Type B pancreatic cell (in vitro differentiated cells): ENCODE measurements at regions not wholly inside any gene's neighbourhood (a gene's known extent, or its start where the extent isn't known, plus 50 kb on each side); places are given as distances from the start of the nearest gene placed in this dataset.

Experiments
- DNase-seq: peaks from one replicate; pipeline ENCODE4 v3.0.0; 2021; ENCODE audit warnings: mixed read lengths; ENCODE audit not compliant: unreplicated experiment; ENCODE audit errors: extremely low spot score
- H3K27ac Mint-ChIP-seq: 2 replicates; pipeline ENCODE4 v1.8.0; 2021; ENCODE audit warnings: mild to moderate bottlenecking, mixed read lengths
- H3K27me3 Mint-ChIP-seq: 2 replicates; pipeline ENCODE4 v1.8.0; 2021; ENCODE audit warnings: mixed read lengths
- H3K36me3 Mint-ChIP-seq: 2 replicates; pipeline ENCODE4 v1.8.0; 2021; ENCODE audit warnings: mixed read lengths
- H3K4me1 Mint-ChIP-seq: one replicate; pipeline ENCODE4 v1.8.0; 2021; ENCODE audit warnings: mixed read lengths; ENCODE audit not compliant: unreplicated experiment
- H3K4me3 Mint-ChIP-seq: 2 replicates; pipeline ENCODE4 v1.8.0; 2021; ENCODE audit warnings: mild to moderate bottlenecking, mixed read lengths
- H3K9me3 Mint-ChIP-seq: 2 replicates; pipeline ENCODE4 v1.8.0; 2021; ENCODE audit warnings: mixed read lengths
- TF ChIP-seq, protein P1 (sequence below): fragments of 200-600 bp; sonication (generic); conservative IDR thresholded peaks from 2 replicates; pipeline ENCODE4 v1.5.0; 2021; ENCODE audit warnings: antibody characterized with exemption, mild to moderate bottlenecking

DNA sequence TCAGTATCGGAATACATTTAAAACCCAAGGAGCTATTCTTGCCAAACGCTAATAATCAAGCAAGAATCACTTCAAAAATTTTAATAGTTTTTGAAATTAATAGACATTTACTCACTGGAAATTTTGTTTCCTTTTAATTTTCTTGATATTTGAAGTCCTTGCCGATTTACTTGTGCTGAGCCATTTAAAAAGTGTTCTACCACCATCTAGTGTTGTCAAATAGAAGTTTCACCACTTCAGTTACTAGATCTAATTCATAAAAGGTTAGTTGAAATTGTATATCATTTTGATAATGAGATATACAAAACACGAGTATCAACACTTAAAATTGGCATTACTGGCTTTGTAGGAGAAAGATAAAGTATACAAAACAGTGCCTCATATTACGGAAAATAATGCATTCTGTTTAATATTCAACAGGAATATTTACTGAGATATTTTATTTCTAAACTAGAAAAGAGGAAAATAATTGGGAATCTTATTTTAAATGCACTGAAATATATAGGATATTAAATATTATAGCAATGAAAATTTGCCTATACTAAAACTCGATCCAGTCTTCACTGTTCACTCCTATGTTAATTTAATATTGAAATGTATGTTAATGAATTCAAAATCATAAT lies 664.8 kb upstream of the SEMA3D start:
- Mint-ChIP-seq H3K27ac (no peak overlapping the region), H3K4me1 (no peaks in the 10 kb centered on the region), H3K4me3 (no peak overlapping the region), H3K27me3 (no peaks in the 10 kb centered on the region), H3K9me3 (no peaks in the 10 kb centered on the region), H3K36me3 (no peaks in the 10 kb centered on the region)
- DNase-seq, result no peak
- TF ChIP-seq, protein P1, sequence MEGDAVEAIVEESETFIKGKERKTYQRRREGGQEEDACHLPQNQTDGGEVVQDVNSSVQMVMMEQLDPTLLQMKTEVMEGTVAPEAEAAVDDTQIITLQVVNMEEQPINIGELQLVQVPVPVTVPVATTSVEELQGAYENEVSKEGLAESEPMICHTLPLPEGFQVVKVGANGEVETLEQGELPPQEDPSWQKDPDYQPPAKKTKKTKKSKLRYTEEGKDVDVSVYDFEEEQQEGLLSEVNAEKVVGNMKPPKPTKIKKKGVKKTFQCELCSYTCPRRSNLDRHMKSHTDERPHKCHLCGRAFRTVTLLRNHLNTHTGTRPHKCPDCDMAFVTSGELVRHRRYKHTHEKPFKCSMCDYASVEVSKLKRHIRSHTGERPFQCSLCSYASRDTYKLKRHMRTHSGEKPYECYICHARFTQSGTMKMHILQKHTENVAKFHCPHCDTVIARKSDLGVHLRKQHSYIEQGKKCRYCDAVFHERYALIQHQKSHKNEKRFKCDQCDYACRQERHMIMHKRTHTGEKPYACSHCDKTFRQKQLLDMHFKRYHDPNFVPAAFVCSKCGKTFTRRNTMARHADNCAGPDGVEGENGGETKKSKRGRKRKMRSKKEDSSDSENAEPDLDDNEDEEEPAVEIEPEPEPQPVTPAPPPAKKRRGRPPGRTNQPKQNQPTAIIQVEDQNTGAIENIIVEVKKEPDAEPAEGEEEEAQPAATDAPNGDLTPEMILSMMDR, result peak; percentile 83

DNA sequence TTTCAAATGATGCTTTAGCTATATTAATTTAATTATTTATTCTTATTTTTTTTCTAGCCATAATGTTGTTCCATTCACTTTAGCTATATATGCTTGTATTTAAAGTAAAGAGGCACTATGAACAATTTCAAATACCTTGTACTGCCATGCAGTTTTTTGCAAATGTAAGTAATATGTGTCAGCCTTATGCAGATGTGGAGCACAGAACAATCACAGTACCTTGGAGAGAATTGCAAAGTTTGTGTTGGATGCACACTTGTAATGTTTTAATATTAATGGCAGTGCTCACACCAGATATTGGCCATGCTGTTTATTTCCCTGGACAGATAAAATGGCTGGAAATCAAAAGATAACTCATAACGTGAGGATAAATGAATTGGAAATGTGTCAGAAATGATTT lies 663.5 kb upstream of the SEMA3D start:
- DNase-seq, result no peak
- Mint-ChIP-seq H3K9me3 (no peaks in the 10 kb centered on the region), H3K4me3 (no peak overlapping the region), H3K27me3 (no peaks in the 10 kb centered on the region), H3K36me3 (no peaks in the 10 kb centered on the region), H3K4me1 (no peaks in the 10 kb centered on the region), H3K27ac (no peak overlapping the region)
- TF ChIP-seq, protein P1, result no peak

DNA sequence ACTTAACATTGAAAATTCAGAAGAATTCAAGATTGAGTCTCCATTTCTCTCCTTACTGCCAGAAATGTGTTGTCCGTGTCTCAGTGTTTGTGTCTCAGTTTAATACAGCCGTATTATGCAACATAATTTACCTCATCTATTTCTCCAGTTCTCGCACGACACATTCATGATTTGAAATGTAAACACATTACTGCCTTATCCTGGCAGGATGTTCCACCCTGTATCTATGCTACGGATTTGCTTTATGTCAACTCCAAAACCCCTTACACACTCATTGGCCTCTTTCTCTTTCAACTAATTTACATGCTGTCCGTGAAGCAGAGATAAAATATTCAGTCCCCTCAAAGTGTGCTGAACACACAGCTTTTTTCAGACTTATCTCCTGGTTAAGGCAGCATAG lies 653.7 kb upstream of the SEMA3D start:
- TF ChIP-seq, protein P1, result no peak

DNA sequence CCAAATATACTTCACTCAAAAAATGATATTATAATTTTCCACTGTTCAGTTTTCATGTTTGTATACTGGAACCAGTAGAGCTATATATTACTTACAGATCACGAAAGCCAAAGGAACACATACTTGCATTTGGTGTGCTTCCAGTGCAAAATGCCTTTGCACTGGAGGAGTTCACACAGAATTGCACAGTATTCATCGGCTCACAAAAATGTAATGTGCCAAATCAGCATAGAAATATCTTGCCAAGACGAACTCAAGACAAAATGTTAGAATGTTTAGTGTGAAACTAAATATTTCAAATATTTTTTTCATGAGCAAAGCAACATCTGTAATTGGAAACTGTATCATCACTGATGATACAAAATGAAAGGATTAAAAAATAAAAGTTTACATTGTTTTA lies 646.2 kb upstream of the SEMA3D start:
- DNase-seq, result no peak
- no peak overlapping the region for H3K27ac Mint-ChIP-seq
- no peaks in the 10 kb centered on the region for H3K36me3 Mint-ChIP-seq
- H3K27me3 Mint-ChIP-seq, result no peaks in the 10 kb centered on the region
- H3K4me1 Mint-ChIP-seq, result peaks cover 14% of the 10 kb centered on the region
- H3K9me3 Mint-ChIP-seq, result no peaks in the 10 kb centered on the region
- no peak overlapping the region for H3K4me3 Mint-ChIP-seq
- TF ChIP-seq, protein P1, result no peak

More for the DNA sequence above, 653.7 kb upstream of the SEMA3D start:
- H3K4me3 Mint-ChIP-seq, result no peak overlapping the region
- no peaks in the 10 kb centered on the region for H3K4me1 Mint-ChIP-seq
- H3K27me3 Mint-ChIP-seq, result no peaks in the 10 kb centered on the region
- no peaks in the 10 kb centered on the region for H3K36me3 Mint-ChIP-seq
- no peak for DNase-seq
- H3K27ac Mint-ChIP-seq, result no peak overlapping the region
- H3K9me3 Mint-ChIP-seq, result peaks cover 4% of the 10 kb centered on the region

DNA sequence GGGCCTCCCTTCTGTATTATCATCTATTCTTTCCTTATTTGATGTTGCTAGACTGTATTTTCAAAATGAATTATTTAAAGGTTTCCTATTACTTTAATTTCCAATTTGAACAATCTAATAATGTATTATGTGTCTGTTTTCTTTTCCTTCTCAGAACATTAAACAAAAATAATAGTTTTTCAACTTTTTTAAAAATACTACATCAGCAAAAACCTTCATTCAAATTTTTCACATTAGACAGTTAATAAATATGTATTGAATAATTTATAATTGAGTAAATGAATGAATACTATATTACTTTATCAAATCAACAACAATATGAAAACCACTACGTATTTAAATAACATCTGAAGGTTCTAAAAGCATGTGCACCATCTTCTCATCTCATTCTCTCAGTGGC lies 644.1 kb upstream of the SEMA3D start:
- Mint-ChIP-seq H3K4me1 (peaks cover 14% of the 10 kb centered on the region), H3K27me3 (no peaks in the 10 kb centered on the region), H3K36me3 (no peaks in the 10 kb centered on the region), H3K4me3 (no peak overlapping the region), H3K9me3 (peaks cover 2% of the 10 kb centered on the region), H3K27ac (no peak overlapping the region)
- no peak for DNase-seq
- TF ChIP-seq, protein P1, result no peak
